Naive thymus-derived CD4-positive, alpha-beta T cell (primary cell): ENCODE measurements at regions not wholly inside any gene's neighbourhood (a gene's known extent, or its start where the extent isn't known, plus 50 kb on each side); places are given as distances from the start of the nearest gene placed in this dataset.

Experiments used
- ATAC-seq: fragments of 150-1000 bp; cut with Tn5 transposase; 2 replicates; pipeline ENCODE4 v1.10.0; 2021; ENCODE audit warnings: mild to moderate bottlenecking, moderate library complexity
- CTCF ChIA-PET: fragments of 350-600 bp; sonication (Branson Sonifier 250); formaldehyde crosslinking; loops from one replicate; lab custom pipeline; 2021; ENCODE audit warnings: antibody characterized with exemption; lab: Charles Lee
- POLR2A ChIA-PET: fragments of 350-600 bp; sonication (Branson Sonifier 250); formaldehyde crosslinking; loops from one replicate; lab custom pipeline; 2021; ENCODE audit warnings: antibody characterized with exemption, inconsistent platforms; lab: Charles Lee
- DNase-seq, 9 donors: peaks; one replicate each; pipeline versions ENCODE4 v3.0.0 to v3.0.0-alpha.2; 2020 to 2022; ENCODE audit warnings: mixed read lengths in 1 of 9
- H3K27ac ChIP-seq: one replicate; pipeline ENCODE4 v1.7.0; 2013; ENCODE audit warnings: mild to moderate bottlenecking, low read depth, low read length, moderate library complexity
- H3K27me3 ChIP-seq, 2 donors: one replicate each; pipeline ENCODE4 v1.7.0; 2013; ENCODE audit warnings: low read length in 2 of 2, mild to moderate bottlenecking in 2 of 2, moderate library complexity in 2 of 2; ENCODE audit not compliant: control insufficient read depth in 2 of 2, insufficient read depth in 2 of 2
- H3K36me3 ChIP-seq, 3 experiments: 1 replicate in 2 of 3; 2 replicates in 1 of 3; pipeline ENCODE4 v1.7.0; 2013; ENCODE audit warnings: low read length in 3 of 3, mild to moderate bottlenecking in 3 of 3, moderate library complexity in 1 of 3; ENCODE audit not compliant: insufficient read depth in 3 of 3, control insufficient read depth in 2 of 3
- H3K4me1 ChIP-seq, 2 donors: one replicate each; pipeline ENCODE4 v1.7.0; 2013; ENCODE audit warnings: low read length in 2 of 2, mild to moderate bottlenecking in 2 of 2, moderate library complexity in 1 of 2; ENCODE audit not compliant: control insufficient read depth in 2 of 2, insufficient read depth in 2 of 2
- H3K4me3 ChIP-seq: 2 replicates; pipeline ENCODE4 v1.7.0; 2013; ENCODE audit warnings: mild to moderate bottlenecking, low read length
- H3K9me3 ChIP-seq, 3 experiments: 1 replicate in 2 of 3; 2 replicates in 1 of 3; pipeline ENCODE4 v1.7.0; 2013; ENCODE audit warnings: low read length in 3 of 3; ENCODE audit not compliant: control insufficient read depth in 2 of 3
- H3K27ac Mint-ChIP-seq, 9 donors: one replicate each; pipeline ENCODE4 v1.8.0; 2020 to 2022; ENCODE audit warnings: mixed read lengths in 9 of 9, mild to moderate bottlenecking in 8 of 9, moderate library complexity in 5 of 9, inconsistent platforms in 2 of 9
- H3K27me3 Mint-ChIP-seq, 5 donors: one replicate each; pipeline ENCODE4 v1.8.0; 2021 to 2022; ENCODE audit warnings: mixed read lengths in 5 of 5, mild to moderate bottlenecking in 1 of 5
- H3K36me3 Mint-ChIP-seq, 5 donors: one replicate each; pipeline ENCODE4 v1.8.0; 2020 to 2022; ENCODE audit warnings: mixed read lengths in 5 of 5, mild to moderate bottlenecking in 3 of 5, inconsistent platforms in 1 of 5
- H3K4me1 Mint-ChIP-seq, 7 donors: one replicate each; pipeline ENCODE4 v1.8.0; 2020 to 2022; ENCODE audit warnings: mixed read lengths in 7 of 7, mild to moderate bottlenecking in 3 of 7, inconsistent platforms in 1 of 7
- H3K4me3 Mint-ChIP-seq, 10 donors: one replicate each; pipeline ENCODE4 v1.8.0; 2020 to 2022; ENCODE audit warnings: mild to moderate bottlenecking in 10 of 10, mixed read lengths in 10 of 10, moderate library complexity in 6 of 10, inconsistent platforms in 2 of 10
- H3K9me3 Mint-ChIP-seq, 11 donors: one replicate each; pipeline ENCODE4 v1.8.0; 2020 to 2022; ENCODE audit warnings: mixed read lengths in 11 of 11, mild to moderate bottlenecking in 4 of 11, inconsistent platforms in 1 of 11, moderate library complexity in 1 of 11
- intact Hi-C, 2 donors: fragments of 100-400 bp; cut with micrococcal nuclease; formaldehyde crosslinking; loops; one replicate each; pipeline ENCODE4 v1.15.1; 2023

- Histone ChIP-seq H3K4me3 (no peak overlapping the region), H3K27me3 (no peaks in the 10 kb centered on the region), H3K4me1 (no peaks in the 10 kb centered on the region), H3K27ac (no peak overlapping the region), H3K36me3 (no peaks in the 10 kb centered on the region), H3K9me3 (no peaks in the 10 kb centered on the region)
- peaks cover 0 to 20% (median 5%) of the 10 kb centered on the region in 5 donors for H3K27me3 Mint-ChIP-seq
- H3K36me3 Mint-ChIP-seq, result no peaks in the 10 kb centered on the region
- H3K4me1 Mint-ChIP-seq, result peaks cover 0 to 3% (median 0%) of the 10 kb centered on the region in 7 donors
- no peak overlapping the region for H3K27ac Mint-ChIP-seq
- H3K9me3 Mint-ChIP-seq, result no peaks in the 10 kb centered on the region
- ChIA-PET POLR2A (no interaction called here), CTCF (no interaction called here)
- intact Hi-C loops, result no loop called here
- ATAC-seq (no peak), DNase-seq (no peak)
- H3K4me3 Mint-ChIP-seq, result no peak overlapping the region
These were observed 172.0 kb upstream of the B3GALT2 start for GRCh38 chr1:193358419-193358818.

- POLR2A ChIA-PET, result no interaction called here
- no peaks in the 10 kb centered on the region for H3K27me3 ChIP-seq
- H3K4me1 Mint-ChIP-seq, result peaks cover 0 to 3% (median 0%) of the 10 kb centered on the region in 7 donors
- H3K9me3 Mint-ChIP-seq, result no peaks in the 10 kb centered on the region
- H3K4me3 ChIP-seq, result no peak overlapping the region
- intact Hi-C loops, result no loop called here
- CTCF ChIA-PET, result no interaction called here
- DNase-seq, result no peak
- no peak overlapping the region for H3K27ac ChIP-seq
- H3K36me3 ChIP-seq, result no peaks in the 10 kb centered on the region
- no peaks in the 10 kb centered on the region for H3K9me3 ChIP-seq
- ATAC-seq, result no peak
- no peak overlapping the region for H3K27ac Mint-ChIP-seq
- no peaks in the 10 kb centered on the region for H3K4me1 ChIP-seq
- no peaks in the 10 kb centered on the region for H3K36me3 Mint-ChIP-seq
- H3K4me3 Mint-ChIP-seq, result no peak overlapping the region
- peaks cover 0 to 21% (median 5%) of the 10 kb centered on the region in 5 donors for H3K27me3 Mint-ChIP-seq
These were observed 169.8 kb upstream of the B3GALT2 start for GRCh38 chr1:193356249-193356648.

GRCh38 chr1:193355626-193356025 lies 169.2 kb upstream of the B3GALT2 start:
- DNase-seq (no peak), ATAC-seq (no peak)
- Mint-ChIP-seq H3K4me3 (no peak overlapping the region), H3K4me1 (peaks cover 0 to 3% (median 0%) of the 10 kb centered on the region in 7 donors), H3K9me3 (no peaks in the 10 kb centered on the region), H3K36me3 (no peaks in the 10 kb centered on the region), H3K27ac (no peak overlapping the region), H3K27me3 (peaks cover 0 to 19% (median 5%) of the 10 kb centered on the region in 5 donors)
- Histone ChIP-seq H3K27ac (no peak overlapping the region), H3K36me3 (no peaks in the 10 kb centered on the region), H3K27me3 (no peaks in the 10 kb centered on the region), H3K9me3 (no peaks in the 10 kb centered on the region), H3K4me3 (no peak overlapping the region), H3K4me1 (no peaks in the 10 kb centered on the region)
- ChIA-PET CTCF (no interaction called here), POLR2A (no interaction called here)
- intact Hi-C loops, result no loop called here

GRCh38 chr1:193355178-193355577 lies 168.8 kb upstream of the B3GALT2 start:
- H3K36me3 Mint-ChIP-seq, result no peaks in the 10 kb centered on the region
- intact Hi-C loops, result no loop called here
- Histone ChIP-seq H3K4me1 (no peaks in the 10 kb centered on the region), H3K27me3 (no peaks in the 10 kb centered on the region), H3K27ac (no peak overlapping the region), H3K36me3 (no peaks in the 10 kb centered on the region), H3K4me3 (no peak overlapping the region), H3K9me3 (no peaks in the 10 kb centered on the region)
- H3K9me3 Mint-ChIP-seq, result no peaks in the 10 kb centered on the region
- ChIA-PET CTCF (no interaction called here), POLR2A (no interaction called here)
- peaks cover 0 to 3% (median 0%) of the 10 kb centered on the region in 7 donors for H3K4me1 Mint-ChIP-seq
- H3K27ac Mint-ChIP-seq, result no peak overlapping the region
- DNase-seq (no peak), ATAC-seq (no peak)
- no peak overlapping the region for H3K4me3 Mint-ChIP-seq
- peaks cover 0 to 18% (median 5%) of the 10 kb centered on the region in 5 donors for H3K27me3 Mint-ChIP-seq

GRCh38 chr1:193348769-193349535 lies 162.5 kb upstream of the B3GALT2 start:
- intact Hi-C loops, result no loop called here
- ChIA-PET POLR2A (no interaction called here), CTCF (no interaction called here)
- H3K4me3 Mint-ChIP-seq, result no peak overlapping the region
- DNase-seq, result no peak
- H3K27ac Mint-ChIP-seq, result no peak overlapping the region
- Histone ChIP-seq H3K36me3 (no peaks in the 10 kb centered on the region), H3K9me3 (no peaks in the 10 kb centered on the region), H3K4me1 (no peaks in the 10 kb centered on the region), H3K27me3 (no peaks in the 10 kb centered on the region), H3K4me3 (no peak overlapping the region), H3K27ac (no peak overlapping the region)
- H3K4me1 Mint-ChIP-seq, result no peaks in the 10 kb centered on the region
- no peak for ATAC-seq
- no peaks in the 10 kb centered on the region for H3K9me3 Mint-ChIP-seq
- no peaks in the 10 kb centered on the region for H3K36me3 Mint-ChIP-seq
- peaks cover 0 to 4% (median 0%) of the 10 kb centered on the region in 5 donors for H3K27me3 Mint-ChIP-seq

- POLR2A ChIA-PET, result no interaction called here
- H3K36me3 Mint-ChIP-seq, result no peaks in the 10 kb centered on the region
- intact Hi-C loops, result no loop called here
- peaks cover 0 to 4% (median 0%) of the 10 kb centered on the region in 5 donors for H3K27me3 Mint-ChIP-seq
- DNase-seq (no peak), ATAC-seq (no peak)
- Histone ChIP-seq H3K4me1 (no peaks in the 10 kb centered on the region), H3K4me3 (no peak overlapping the region), H3K36me3 (no peaks in the 10 kb centered on the region), H3K9me3 (no peaks in the 10 kb centered on the region), H3K27ac (no peak overlapping the region), H3K27me3 (no peaks in the 10 kb centered on the region)
- H3K4me1 Mint-ChIP-seq, result no peaks in the 10 kb centered on the region
- H3K27ac Mint-ChIP-seq, result no peak overlapping the region
- H3K4me3 Mint-ChIP-seq, result no peak overlapping the region
- CTCF ChIA-PET, result interaction anchor here (0.5 kb wide), 1 partner anchor 188 kb away, joined by 3 read pairs; no protein-coding TSS in a partner anchor
- H3K9me3 Mint-ChIP-seq, result no peaks in the 10 kb centered on the region
These were observed 161.8 kb upstream of the B3GALT2 start for GRCh38 chr1:193348091-193348768.
